HUES64 (cell line): ENCODE measurements at regions not wholly inside any gene's neighbourhood (a gene's known extent, or its start where the extent isn't known, plus 50 kb on each side); places are given as distances from the start of the nearest gene placed in this dataset.

Source experiments
- H3K27ac ChIP-seq: 2 replicates; pipeline ENCODE4 v1.7.0; 2013; ENCODE audit warnings: low read depth, low read length, inconsistent platforms
- H3K27me3 ChIP-seq: 2 replicates; pipeline ENCODE4 v1.6.1; 2013; ENCODE audit warnings: mild to moderate bottlenecking, low read length; ENCODE audit not compliant: insufficient read depth
- H3K36me3 ChIP-seq: 2 replicates; pipeline ENCODE4 v1.6.1; 2013; ENCODE audit warnings: mild to moderate bottlenecking, low read length; ENCODE audit not compliant: insufficient read depth
- H3K4me1 ChIP-seq: 2 replicates; pipeline ENCODE4 v1.6.1; 2013; ENCODE audit warnings: mild to moderate bottlenecking, low read length, moderate library complexity; ENCODE audit not compliant: insufficient read depth
- H3K4me3 ChIP-seq: 2 replicates; pipeline ENCODE4 v1.5.1; 2013; ENCODE audit warnings: mild to moderate bottlenecking, low read length, moderate library complexity
- H3K9ac ChIP-seq: 2 replicates; pipeline ENCODE4 v1.6.1; 2013; ENCODE audit warnings: mild to moderate bottlenecking, low read depth, low read length
- H3K9me3 ChIP-seq: 2 replicates; pipeline ENCODE4 v1.6.1; 2013; ENCODE audit warnings: low read depth, low read length; ENCODE audit not compliant: insufficient read depth
- WGBS: fragments of 150-250, 120-280 bp; methylation state at CpG from one replicate; pipeline ENCODE4 v1.1.7; 2013; ENCODE audit warnings: missing lambda C conversion rate; 5-methylcytosine and 5-hydroxymethylcytosine counted together

- H3K27ac ChIP-seq = peak overlapping the region; percentile 71; the same call in 1 of the 2 replicates
- peak overlapping the region; percentile 73 for H3K4me3 ChIP-seq
- H3K4me1 ChIP-seq = peaks cover 51% of the 10 kb centered on the region
- 3% methylated on average over 7 of the region's 7 CpGs for WGBS
- no peaks in the 10 kb centered on the region for H3K9me3 ChIP-seq
- H3K9ac ChIP-seq = peak overlapping the region; percentile 72
- peaks cover 26% of the 10 kb centered on the region for H3K27me3 ChIP-seq
- H3K36me3 ChIP-seq = no peaks in the 10 kb centered on the region
Observed at GRCh38 chr13:94968757-94969086, 256.4 kb upstream of the SOX21 start.

- Histone ChIP-seq H3K27me3 (peaks cover 26% of the 10 kb centered on the region), H3K4me1 (peaks cover 51% of the 10 kb centered on the region), H3K9ac (peak overlapping the region; percentile 72), H3K9me3 (no peaks in the 10 kb centered on the region), H3K36me3 (no peaks in the 10 kb centered on the region), H3K27ac (peak overlapping the region; percentile 71; the same call in 1 of the 2 replicates), H3K4me3 (peak overlapping the region; percentile 73)
- WGBS = under 1% methylated on average over 56 of the region's 56 CpGs
Observed at GRCh38 chr13:94968040-94968756, 255.9 kb upstream of the SOX21 start.

- Histone ChIP-seq H3K4me1 (peaks cover 51% of the 10 kb centered on the region), H3K9me3 (no peaks in the 10 kb centered on the region), H3K36me3 (no peaks in the 10 kb centered on the region), H3K4me3 (peak overlapping the region; percentile 73), H3K9ac (peak overlapping the region; percentile 72), H3K27ac (peak overlapping the region; percentile 71; the same call in 1 of the 2 replicates), H3K27me3 (peaks cover 26% of the 10 kb centered on the region)
- WGBS = 3% methylated on average over 59 of the region's 61 CpGs
Observed at GRCh38 chr13:94967183-94968039, 255.1 kb upstream of the SOX21 start.

- Histone ChIP-seq H3K9me3 (no peaks in the 10 kb centered on the region), H3K4me1 (peaks cover 42% of the 10 kb centered on the region), H3K36me3 (no peaks in the 10 kb centered on the region), H3K27me3 (peaks cover 26% of the 10 kb centered on the region), H3K4me3 (peak overlapping the region; percentile 73; the same call in 1 of the 2 replicates), H3K27ac (no peak overlapping the region), H3K9ac (no peak overlapping the region)
- WGBS = 71% methylated on average over 3 of the region's 3 CpGs
Observed at GRCh38 chr13:94966422-94966955, 254.1 kb upstream of the SOX21 start.

GRCh38 chr13:94959626-94960025, 247.3 kb upstream of the SOX21 start:
- no peak overlapping the region for H3K4me3 ChIP-seq
- no peaks in the 10 kb centered on the region for H3K9me3 ChIP-seq
- no peak overlapping the region for H3K9ac ChIP-seq
- 90% methylated on average over 4 of the region's 4 CpGs for WGBS
- H3K4me1 ChIP-seq = peaks cover 5% of the 10 kb centered on the region
- no peaks in the 10 kb centered on the region; the same call in 1 of the 2 replicates for H3K27me3 ChIP-seq
- no peaks in the 10 kb centered on the region for H3K36me3 ChIP-seq
- H3K27ac ChIP-seq = no peak overlapping the region

GRCh38 chr13:94956417-94957110, 244.2 kb upstream of the SOX21 start:
- no peak overlapping the region for H3K4me3 ChIP-seq
- no peaks in the 10 kb centered on the region for H3K36me3 ChIP-seq
- no peaks in the 10 kb centered on the region; the same call in 1 of the 2 replicates for H3K4me1 ChIP-seq
- no peak overlapping the region for H3K9ac ChIP-seq
- H3K27me3 ChIP-seq = no peaks in the 10 kb centered on the region
- H3K9me3 ChIP-seq = no peaks in the 10 kb centered on the region
- 93% methylated on average over 4 of the region's 5 CpGs for WGBS
- no peak overlapping the region for H3K27ac ChIP-seq

- no peak overlapping the region for H3K9ac ChIP-seq
- H3K36me3 ChIP-seq = no peaks in the 10 kb centered on the region
- H3K4me3 ChIP-seq = no peak overlapping the region
- H3K27ac ChIP-seq = no peak overlapping the region
- H3K27me3 ChIP-seq = no peaks in the 10 kb centered on the region
- H3K9me3 ChIP-seq = no peaks in the 10 kb centered on the region
- peaks cover 15% of the 10 kb centered on the region for H3K4me1 ChIP-seq
Observed at GRCh38 chr13:94952787-94953186, 240.4 kb upstream of the SOX21 start.

- 64% methylated on average over 8 of the region's 8 CpGs for WGBS
- peaks cover 32% of the 10 kb centered on the region for H3K4me1 ChIP-seq
- H3K36me3 ChIP-seq = no peaks in the 10 kb centered on the region
- no peak overlapping the region for H3K4me3 ChIP-seq
- H3K27me3 ChIP-seq = no peaks in the 10 kb centered on the region
- no peak overlapping the region for H3K9ac ChIP-seq
- no peak overlapping the region for H3K27ac ChIP-seq
- H3K9me3 ChIP-seq = no peaks in the 10 kb centered on the region
Observed at GRCh38 chr13:94950303-94950702, 238.0 kb upstream of the SOX21 start.

GRCh38 chr13:94947965-94948371, 235.6 kb upstream of the SOX21 start:
- peak overlapping the region; percentile 98 for H3K27ac ChIP-seq
- H3K4me3 ChIP-seq = no peak overlapping the region
- H3K9me3 ChIP-seq = peaks cover under 1% of the 10 kb centered on the region; the same call in 1 of the 2 replicates
- WGBS = 25% methylated on average over 7 of the region's 7 CpGs
- H3K36me3 ChIP-seq = no peaks in the 10 kb centered on the region
- H3K27me3 ChIP-seq = no peaks in the 10 kb centered on the region
- H3K9ac ChIP-seq = 0 out of 2 replicates have a peak overlapping the region, but pooled peaks have one; percentile 5
- peaks cover 32% of the 10 kb centered on the region for H3K4me1 ChIP-seq

GRCh38 chr13:94947392-94947791, 235.0 kb upstream of the SOX21 start:
- no peaks in the 10 kb centered on the region for H3K36me3 ChIP-seq
- no peaks in the 10 kb centered on the region for H3K27me3 ChIP-seq
- 60% methylated on average over 5 of the region's 5 CpGs for WGBS
- 0 out of 2 replicates have a peak overlapping the region, but pooled peaks have one; percentile 5 for H3K9ac ChIP-seq
- H3K4me1 ChIP-seq = peaks cover 32% of the 10 kb centered on the region
- H3K27ac ChIP-seq = peak overlapping the region; percentile 98
- H3K9me3 ChIP-seq = peaks cover 6% of the 10 kb centered on the region
- 0 out of 2 replicates have a peak overlapping the region, but pooled peaks have one; percentile 10 for H3K4me3 ChIP-seq
